22Rv1 (cell line): ENCODE measurements at regions not wholly inside any gene's neighbourhood (a gene's known extent, or its start where the extent isn't known, plus 50 kb on each side); places are given as distances from the start of the nearest gene placed in this dataset.

Source experiments
- ZFX ChIP-seq: fragments of 450-650 bp; IDR thresholded peaks from 2 replicates; pipeline ENCODE4 v1.6.1; 2017; ENCODE audit warnings: antibody characterized with exemption, borderline replicate concordance
- TF ChIP-seq, protein P1 (sequence below): fragments of 450-650 bp; IDR thresholded peaks from 2 replicates; pipeline ENCODE4 v1.5.1; 2017; ENCODE audit warnings: mild to moderate bottlenecking

DNA sequence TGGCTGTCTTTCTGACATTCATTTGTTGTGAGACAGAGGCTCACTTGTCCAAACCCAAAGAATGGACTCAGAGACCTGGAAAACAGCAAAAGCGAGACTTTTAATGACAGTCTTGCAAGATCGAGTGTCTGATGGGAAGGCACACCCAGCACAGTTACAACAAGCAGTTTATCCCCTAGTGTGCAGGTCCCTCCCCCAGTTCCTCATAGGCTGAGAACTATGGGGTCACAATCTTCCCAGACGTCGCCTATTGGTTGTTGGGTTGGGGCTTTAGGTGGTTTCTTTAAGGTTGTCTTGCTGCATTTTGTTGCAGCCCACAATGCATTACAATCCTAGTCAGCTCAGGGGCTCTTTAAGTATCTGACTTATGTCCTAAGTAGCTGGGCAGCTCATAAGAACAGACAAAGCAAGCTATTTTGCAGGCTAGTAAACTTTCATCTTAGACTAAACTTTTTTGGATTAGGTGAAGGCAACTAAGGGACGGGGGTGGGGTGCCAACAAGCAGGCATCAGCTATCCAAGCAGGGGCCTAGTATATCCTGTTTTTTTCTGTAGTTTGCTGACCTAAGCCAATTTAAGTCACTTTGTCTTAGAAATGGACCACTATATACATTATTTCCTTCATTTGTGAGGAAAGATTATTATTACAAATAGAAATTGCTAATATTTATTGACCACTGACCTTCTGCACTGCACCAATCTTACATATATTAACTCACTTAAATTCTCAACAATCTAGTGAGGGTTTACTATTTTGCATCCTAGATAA is 151.8 kb downstream of the SETD4 start:
- TF ChIP-seq, protein P1, sequence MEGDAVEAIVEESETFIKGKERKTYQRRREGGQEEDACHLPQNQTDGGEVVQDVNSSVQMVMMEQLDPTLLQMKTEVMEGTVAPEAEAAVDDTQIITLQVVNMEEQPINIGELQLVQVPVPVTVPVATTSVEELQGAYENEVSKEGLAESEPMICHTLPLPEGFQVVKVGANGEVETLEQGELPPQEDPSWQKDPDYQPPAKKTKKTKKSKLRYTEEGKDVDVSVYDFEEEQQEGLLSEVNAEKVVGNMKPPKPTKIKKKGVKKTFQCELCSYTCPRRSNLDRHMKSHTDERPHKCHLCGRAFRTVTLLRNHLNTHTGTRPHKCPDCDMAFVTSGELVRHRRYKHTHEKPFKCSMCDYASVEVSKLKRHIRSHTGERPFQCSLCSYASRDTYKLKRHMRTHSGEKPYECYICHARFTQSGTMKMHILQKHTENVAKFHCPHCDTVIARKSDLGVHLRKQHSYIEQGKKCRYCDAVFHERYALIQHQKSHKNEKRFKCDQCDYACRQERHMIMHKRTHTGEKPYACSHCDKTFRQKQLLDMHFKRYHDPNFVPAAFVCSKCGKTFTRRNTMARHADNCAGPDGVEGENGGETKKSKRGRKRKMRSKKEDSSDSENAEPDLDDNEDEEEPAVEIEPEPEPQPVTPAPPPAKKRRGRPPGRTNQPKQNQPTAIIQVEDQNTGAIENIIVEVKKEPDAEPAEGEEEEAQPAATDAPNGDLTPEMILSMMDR: no peak
- TF ChIP-seq ZFX: no peak
